DLD1 (cell line): ENCODE measurements at regions not wholly inside any gene's neighbourhood (a gene's known extent, or its start where the extent isn't known, plus 50 kb on each side); places are given as distances from the start of the nearest gene placed in this dataset.

ENCODE experiments used
- in situ Hi-C: cut with HindIII; loops from 2 replicates; pipeline ENCODE4 v1.10.0; 2017; ENCODE audit warnings: low sequenced_read_pairs

DNA sequence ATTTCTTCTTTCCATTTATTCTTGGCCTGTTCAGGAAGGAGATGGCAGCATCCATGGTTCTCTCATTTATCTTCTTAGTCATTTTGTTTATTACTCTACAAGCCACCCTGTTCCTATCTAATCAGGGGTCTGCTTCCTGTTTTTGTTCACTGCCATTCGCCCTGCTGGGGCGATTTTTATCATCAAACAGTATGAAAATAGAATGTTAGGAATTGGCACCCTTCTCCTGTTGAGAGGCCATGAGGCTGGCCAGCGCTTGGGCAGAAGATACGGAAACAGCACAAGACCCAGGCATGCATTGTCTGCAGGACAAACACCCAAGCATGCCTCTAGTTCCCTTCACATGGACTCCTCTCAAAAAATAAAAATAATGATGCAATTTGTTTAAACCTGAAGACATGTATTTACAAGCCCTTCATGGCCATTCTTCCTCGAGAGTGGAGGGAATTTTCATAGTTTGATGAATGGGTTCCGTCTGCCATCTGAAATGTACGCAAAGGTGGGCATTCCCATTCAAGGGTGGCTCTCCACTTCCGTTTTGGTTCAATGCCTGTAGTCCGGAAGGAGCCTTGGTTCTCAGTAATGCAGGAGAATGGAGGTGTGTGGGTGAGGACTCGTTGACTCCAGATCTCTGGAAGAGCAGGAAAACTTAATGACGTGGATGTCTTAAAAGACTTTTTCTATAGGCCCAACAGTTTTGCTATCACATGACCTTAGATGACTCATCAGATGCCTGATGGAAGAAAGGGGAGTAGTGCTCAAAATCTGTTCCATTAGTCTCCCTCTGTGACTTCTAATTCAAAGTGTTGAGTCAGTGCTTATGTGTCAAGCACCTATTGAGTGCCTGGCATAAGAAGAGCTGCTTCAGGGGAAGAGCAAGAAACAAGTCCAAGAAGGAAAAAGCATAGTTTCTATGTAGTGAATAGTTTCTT is 252.4 kb upstream of the TBX3 start:
- in situ Hi-C loops: no loop called here

GRCh38 chr12:114935658-114936057 is 251.7 kb upstream of the TBX3 start:
- in situ Hi-C loops: no loop called here

DNA sequence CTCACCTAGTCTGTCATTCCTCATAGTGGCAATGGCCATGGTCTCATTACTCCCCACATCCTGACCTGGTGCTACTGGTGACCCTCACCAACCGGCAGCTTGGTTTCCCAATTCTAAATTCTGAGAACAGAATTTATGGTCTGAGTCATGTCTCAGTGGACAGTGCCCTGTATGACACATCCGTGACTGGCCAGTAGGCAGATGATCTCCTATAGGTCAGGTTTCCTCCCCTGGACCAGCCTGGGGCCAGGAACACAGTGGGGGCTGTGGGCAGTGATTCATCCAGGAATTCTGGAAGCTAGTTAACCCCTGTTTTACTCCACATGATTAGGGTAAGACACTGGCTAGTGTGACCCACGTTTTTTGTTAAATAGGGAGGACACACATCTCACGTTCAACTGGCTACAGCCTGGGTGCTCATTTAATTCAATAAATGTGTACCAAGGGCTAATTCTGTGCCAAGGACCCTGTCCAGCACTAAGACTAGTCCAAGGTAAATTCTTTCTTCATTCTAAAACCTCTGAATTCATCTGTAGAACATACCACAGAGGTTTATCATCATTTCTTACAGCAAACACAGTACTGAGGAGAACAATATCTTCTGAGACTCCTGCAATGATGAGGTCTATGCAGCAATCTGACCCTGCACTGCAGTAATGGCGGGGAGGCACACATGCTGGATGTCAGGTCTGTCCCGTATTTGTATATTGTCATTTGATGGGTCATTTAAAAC is 249.6 kb upstream of the TBX3 start:
- in situ Hi-C loops: no loop called here

GRCh38 chr12:114932806-114933205 is 248.8 kb upstream of the TBX3 start:
- in situ Hi-C loops: no loop called here

DNA sequence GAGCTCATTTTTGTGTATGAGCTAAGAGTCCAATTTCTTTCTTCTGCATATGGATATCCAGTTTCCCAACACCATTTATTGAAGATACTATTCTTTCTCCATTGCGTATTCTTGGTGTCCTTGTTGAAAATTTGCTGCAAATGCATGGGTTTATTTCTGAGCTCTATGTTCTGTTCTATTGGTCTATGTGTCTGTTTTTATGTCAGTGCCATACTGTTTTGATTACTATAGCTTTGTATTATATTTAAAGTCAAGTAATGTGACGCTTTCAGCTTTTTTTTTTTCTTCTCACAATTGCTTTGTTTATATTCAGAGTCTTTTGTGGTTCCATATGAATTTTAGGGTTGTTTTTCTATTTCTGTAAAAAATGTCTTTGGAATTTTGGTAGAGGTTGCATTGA is 247.1 kb upstream of the TBX3 start:
- in situ Hi-C loops: no loop called here

DNA sequence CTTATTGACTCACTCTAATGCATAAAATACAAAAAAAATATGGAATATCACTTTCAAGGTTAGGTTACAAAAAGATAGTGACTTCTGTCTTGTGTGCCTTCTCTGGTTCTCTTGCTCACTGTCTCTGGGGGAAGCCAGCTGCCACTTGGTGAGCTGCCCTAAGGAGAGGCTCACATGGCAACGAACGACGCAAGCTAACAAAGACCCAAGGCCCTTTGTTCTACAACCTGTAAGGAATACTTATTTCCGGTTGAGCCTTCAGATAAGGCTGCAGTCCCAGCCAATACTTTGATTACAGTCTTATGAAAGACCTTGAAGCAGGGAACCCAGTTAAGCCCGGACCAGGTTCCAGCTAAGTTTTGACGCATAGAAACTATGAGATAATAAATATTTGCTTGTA is 242.4 kb upstream of the TBX3 start:
- in situ Hi-C loops: no loop called here

DNA sequence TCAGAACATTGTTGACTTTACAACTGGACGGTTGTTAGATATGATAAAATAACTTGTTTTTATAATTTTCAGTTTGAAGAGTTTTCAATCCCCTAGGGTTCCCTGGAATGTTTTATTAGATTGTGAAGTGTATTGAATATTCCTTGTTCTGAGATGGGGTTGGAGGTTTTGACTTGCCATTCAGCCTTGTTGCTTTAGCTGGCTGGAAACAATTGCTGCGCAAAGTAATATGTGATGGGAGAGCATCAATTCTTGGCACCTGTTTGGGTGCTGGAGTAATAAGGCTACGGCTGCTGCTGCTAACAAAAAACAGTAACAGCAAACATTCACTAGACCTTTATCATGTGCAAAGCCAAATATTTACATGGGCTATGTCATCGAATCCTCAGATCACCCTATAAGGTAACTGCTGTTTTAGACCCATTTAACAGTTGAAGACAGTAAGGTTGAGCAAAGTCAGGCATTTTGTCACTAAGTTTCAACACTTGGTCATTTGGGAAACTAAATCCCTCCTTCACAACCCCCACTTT is 241.0 kb upstream of the TBX3 start:
- in situ Hi-C loops: no loop called here

DNA sequence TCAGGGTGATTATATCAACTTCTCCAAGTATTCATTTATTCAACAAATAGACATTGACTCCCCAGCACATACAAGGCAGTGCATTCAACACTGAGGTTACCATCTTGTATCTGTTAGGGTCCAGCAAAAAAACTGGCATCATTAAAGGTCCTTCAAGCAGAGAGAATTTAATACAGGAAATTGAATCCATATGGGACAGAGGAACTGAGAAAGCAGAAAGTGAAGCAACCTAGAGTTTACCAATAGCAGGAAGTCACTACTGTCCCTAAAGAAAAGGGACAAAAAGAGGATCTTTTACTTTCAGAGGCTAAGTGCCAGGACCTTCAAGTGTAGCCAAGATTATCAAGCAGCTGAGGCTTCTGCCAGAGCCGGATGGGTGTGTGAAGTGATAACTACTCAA is 237.8 kb upstream of the TBX3 start:
- in situ Hi-C loops: no loop called here

DNA sequence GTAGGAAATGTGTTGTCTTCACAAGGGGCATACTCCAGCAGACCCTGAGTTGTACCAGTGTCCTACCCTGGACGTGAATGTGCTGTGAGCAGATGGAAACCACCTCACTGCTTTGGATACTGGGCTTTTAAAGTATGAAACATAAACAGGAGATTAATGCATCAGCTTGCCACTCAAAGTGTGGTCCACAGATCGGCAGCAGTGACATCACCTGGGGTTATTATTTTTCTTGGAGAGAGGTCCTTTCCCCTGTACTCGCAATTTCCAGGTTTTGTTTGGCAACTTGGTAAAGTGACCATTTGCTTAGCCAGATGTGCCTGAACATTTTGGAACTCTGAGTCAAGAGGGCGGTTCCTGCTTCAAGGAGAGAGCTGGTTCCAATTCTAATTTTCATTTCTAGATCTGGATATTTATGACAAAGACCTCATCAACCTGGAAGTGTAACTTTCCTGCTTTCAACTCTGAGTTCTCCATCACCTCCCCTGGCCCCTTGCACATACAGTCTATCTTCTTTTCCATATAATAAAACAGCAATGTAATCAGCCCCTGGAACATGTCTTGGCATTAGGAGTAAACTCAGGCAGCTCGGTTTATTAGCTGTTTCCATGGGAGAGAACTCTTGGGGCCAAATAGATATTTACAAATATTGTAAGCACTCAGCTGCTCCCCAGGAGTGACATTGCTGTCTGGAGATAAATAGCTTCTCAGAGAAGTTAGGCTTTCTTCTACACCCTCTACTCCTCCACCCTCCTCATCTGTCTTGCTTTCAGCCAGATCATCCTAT is 237.0 kb upstream of the TBX3 start:
- in situ Hi-C loops: no loop called here

DNA sequence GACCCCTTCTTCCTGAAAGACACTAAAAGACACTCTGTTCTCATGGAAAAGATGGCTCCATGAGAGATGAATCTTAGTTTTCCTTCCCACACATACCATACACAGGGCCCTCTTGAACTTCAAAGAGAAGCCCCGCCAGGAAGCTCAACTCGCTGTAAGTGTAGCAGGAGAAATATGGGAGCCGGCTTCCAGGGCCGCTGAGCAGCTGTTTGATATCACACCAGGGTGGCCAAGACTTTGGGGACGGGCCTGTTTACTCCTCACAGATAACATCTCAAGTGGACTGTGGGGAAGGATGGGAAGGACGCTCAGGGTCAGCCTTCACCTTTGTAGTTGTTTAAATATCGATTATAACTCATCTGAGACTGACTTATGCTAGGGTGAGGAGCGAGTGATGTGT is 235.5 kb upstream of the TBX3 start:
- in situ Hi-C loops: no loop called here

- in situ Hi-C loops: no loop called here
Observed at GRCh38 chr12:114918535-114919233, 234.7 kb upstream of the TBX3 start.

- in situ Hi-C loops: no loop called here
Observed at GRCh38 chr12:114917953-114918352, 234.0 kb upstream of the TBX3 start.

DNA sequence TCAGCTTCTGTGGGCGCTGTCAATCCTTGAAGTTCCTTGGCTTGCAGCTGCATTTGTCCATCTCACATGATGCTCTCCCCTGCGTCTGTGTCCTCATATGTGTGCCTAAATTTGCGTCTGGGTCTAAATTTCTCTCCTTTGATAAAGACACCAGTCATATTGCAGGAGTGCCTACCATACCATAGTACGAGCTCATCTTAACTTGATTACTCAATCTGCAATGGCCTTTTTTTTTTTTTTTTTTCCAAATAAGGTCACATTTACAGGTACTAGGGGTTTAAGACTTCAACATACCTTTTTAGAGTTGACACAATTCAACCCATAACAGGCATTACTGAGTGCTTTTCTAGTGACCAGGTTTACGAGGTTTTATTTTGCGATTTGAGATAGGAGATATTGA is 233.3 kb upstream of the TBX3 start:
- in situ Hi-C loops: no loop called here

DNA sequence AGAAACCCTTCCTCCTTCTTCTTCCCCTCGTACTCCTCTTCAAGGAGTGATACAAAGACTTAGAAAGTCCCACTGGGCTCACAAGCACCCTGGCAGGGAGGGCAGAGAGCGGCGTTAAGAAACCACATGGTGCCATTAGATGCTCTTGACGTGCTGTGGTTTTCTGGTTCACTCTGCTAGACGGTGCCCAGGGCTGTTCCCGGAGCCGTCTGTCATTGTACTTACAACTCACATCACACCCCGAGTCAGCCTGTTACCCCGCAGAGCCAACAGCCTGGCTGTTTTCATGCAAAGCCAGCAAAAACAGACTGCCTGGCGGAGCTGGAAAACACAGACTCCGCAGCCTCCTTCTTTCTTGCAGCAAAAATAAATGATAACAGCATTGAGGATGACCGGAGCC is 232.6 kb upstream of the TBX3 start:
- in situ Hi-C loops: no loop called here

DNA sequence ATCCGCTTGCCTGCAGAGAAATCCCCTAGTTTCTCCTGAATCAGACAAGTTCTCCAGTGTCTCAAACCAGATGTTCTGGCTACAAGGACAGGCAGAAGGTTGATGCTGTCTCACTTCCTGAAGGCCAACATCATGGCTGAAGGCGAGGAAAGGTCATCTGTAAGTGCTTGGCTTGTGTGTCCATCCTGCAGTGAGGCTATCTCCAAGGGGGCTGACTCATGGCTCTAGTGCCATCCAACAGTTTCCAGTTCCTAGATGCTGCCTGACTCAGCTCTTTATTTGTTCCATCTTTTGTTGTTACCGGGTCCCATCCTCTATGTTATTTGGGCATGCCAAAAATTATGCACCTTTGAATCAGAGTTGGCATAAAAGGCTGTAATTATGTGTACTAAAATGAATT is 232.1 kb upstream of the TBX3 start:
- in situ Hi-C loops: no loop called here

GRCh38 chr12:114913871-114914801 is 230.2 kb upstream of the TBX3 start:
- in situ Hi-C loops: no loop called here

GRCh38 chr12:114912811-114913210 is 228.8 kb upstream of the TBX3 start:
- in situ Hi-C loops: no loop called here

GRCh38 chr12:114911196-114911595 is 227.2 kb upstream of the TBX3 start:
- in situ Hi-C loops: no loop called here

DNA sequence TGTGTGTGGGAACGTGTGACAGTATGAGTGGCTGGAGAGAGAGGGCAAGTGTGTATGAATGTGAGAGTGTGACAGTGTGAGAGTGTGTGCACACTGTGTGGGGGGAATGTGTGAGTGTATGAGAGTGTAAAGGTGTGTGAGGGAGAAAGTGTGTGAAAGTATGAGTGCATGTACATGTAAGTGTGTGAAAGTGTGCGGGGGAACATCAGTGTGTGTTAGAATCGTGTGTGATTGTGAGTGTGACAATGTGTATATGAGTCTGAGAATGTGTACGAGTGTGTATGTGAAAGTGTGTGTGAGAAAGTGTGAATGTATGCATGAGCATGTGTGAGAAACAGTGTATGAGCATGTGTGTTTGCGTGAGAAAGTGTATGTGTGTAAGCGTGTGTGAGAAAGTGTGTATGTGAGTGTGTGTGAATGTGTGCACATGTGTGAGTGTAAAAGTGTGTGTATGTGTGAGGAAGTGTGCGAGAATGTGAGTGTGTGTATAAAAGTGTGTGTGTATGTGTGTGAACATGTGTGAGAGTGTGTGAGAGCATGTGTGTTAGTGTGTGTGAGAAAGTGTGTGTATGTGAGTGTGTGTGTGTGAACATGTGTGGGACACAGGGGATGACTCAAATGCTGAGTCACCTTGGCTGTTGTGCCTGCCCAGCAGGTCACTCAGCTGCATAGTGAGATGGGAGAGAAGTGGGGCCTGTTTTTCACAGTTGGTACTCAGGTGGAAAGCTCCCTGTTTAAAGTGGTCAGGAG is 220.5 kb upstream of the TBX3 start:
- in situ Hi-C loops: no loop called here
